ENCODE measurements at regions not wholly inside any gene's neighbourhood (a gene's known extent, or its start where the extent isn't known, plus 50 kb on each side); places are given as distances from the start of the nearest gene placed in this dataset.

DNA sequence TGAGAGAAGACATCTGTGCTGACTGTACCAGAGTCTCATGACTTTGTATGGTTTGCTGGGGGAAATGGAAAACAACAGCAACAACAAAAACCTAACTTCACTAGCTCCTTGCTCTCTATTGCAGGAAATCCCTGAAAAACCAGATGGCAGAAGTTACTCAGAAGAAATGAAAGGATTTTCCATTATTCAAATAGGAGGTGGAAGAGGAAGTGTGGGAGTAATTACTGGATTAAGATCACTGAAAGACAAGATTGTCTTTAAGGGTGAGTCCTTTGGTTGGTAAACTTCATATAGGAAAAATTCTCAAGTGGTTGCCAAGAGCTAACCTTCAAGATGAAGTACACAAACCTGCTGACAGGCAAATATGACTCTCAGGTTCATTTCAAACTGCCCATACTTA lies 391.9 kb upstream of the ATP2B1 start:
- DNase-seq = no peak
- intact Hi-C loops (cut with DNase I) = loop anchor here (10.0 kb wide), 1 partner anchor 556 kb away; no protein-coding TSS in a partner anchor
- Histone ChIP-seq H3K4me3 (no peak overlapping the region), H3K27ac (no peak overlapping the region), H3K36me3 (no peaks in the 10 kb centered on the region), H3K4me1 (peaks cover 0 to 7% (median 0%) of the 10 kb centered on the region in 3 donors), H3K9me3 (no peaks in the 10 kb centered on the region), H3K27me3 (no peaks in the 10 kb centered on the region)
- TF ChIP-seq CTCF (IDR thresholded peaks at IDR 0.05) = no peak
- no peak for TF ChIP-seq POLR2A (IDR thresholded peaks at IDR 0.05)

DNA sequence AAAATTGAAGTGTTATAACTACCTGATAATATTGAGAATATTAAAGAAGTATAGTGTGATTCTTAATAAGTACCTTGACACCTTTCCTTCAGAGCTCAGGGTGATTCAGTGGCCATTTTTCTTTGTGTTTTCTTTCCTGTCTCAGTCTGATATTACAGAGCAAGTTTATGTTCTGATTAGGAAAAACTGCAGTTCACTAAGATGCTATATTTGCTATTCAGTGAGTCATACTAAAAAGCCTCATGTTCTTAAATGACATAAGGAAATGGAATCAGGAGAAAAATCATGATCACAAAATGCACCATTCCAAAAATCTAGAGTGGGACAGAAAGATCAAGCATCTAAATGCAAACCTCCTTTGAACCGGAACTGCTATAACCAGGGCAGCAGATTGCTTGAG lies 390.6 kb upstream of the ATP2B1 start:
- no peak for DNase-seq
- Histone ChIP-seq H3K27me3 (no peaks in the 10 kb centered on the region), H3K36me3 (no peaks in the 10 kb centered on the region), H3K4me1 (peaks cover 0 to 7% (median 0%) of the 10 kb centered on the region in 3 donors), H3K9me3 (no peaks in the 10 kb centered on the region), H3K4me3 (no peak overlapping the region), H3K27ac (no peak overlapping the region)
- 91 to 100% methylated on average over 1 of the region's 1 CpG for WGBS, 2 donors
- no peak for TF ChIP-seq CTCF (IDR thresholded peaks at IDR 0.05)
- no peak for TF ChIP-seq POLR2A (IDR thresholded peaks at IDR 0.05)
- intact Hi-C loops (cut with DNase I) = no loop called here

DNA sequence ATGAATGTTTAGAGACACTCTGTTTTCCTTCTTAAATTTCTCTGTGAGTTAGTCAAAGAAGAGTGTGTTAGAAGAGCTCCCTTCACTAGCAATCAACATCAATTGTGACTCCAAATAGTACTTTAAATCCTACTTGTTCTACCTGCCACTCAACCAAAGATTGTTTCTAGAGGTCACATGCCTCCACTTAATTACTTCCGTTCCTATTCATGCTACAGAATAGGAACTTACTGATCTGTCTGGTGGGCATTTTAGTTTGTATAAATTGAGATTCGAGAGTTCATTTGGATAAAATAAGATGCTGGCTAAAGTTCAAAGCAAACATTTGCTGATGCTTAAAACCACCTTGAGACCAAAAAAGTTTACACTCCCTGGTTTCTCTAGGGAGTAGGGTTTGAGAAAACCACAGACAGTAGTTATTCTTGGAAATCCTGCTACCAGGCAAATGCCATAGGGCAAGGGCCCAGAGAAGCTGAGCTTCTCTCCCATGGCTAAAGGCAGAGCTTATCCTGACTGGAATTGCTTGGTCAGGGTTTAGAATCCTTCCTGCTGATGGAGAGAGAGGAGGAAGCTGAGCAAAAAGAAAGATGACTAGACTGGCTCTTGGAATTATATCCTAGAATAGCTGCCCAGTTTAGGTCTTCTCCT lies 389.6 kb upstream of the ATP2B1 start:
- 40 to 48% methylated on average over 2 of the region's 2 CpGs for WGBS, 2 donors
- Histone ChIP-seq H3K9me3 (no peaks in the 10 kb centered on the region), H3K27me3 (no peaks in the 10 kb centered on the region), H3K4me1 (peaks cover 0 to 7% (median 0%) of the 10 kb centered on the region in 3 donors), H3K27ac (no peak overlapping the region), H3K36me3 (no peaks in the 10 kb centered on the region), H3K4me3 (no peak overlapping the region)
- TF ChIP-seq POLR2A (IDR thresholded peaks at IDR 0.05) (no peak), CTCF (IDR thresholded peaks at IDR 0.05) (no peak)
- intact Hi-C loops (cut with DNase I) = no loop called here
- no peak for DNase-seq

- intact Hi-C loops (cut with DNase I) = no loop called here
- no peak overlapping the region for H3K4me3 ChIP-seq
- no peaks in the 10 kb centered on the region for H3K27me3 ChIP-seq
- peaks cover 0 to 16% (median 3%) of the 10 kb centered on the region in 3 donors for H3K4me1 ChIP-seq
- DNase-seq = no peak
- TF ChIP-seq CTCF (IDR thresholded peaks at IDR 0.05) (no peak), POLR2A (IDR thresholded peaks at IDR 0.05) (no peak)
- no peaks in the 10 kb centered on the region for H3K36me3 ChIP-seq
- peak overlapping the region in 1 of 4 donors; percentile 48 for H3K27ac ChIP-seq
- H3K9me3 ChIP-seq = no peaks in the 10 kb centered on the region
- WGBS, 2 donors = 75 to 87% methylated on average over 3 of the region's 3 CpGs
Observed at GRCh38 chr12:90091809-90092208, 383.2 kb upstream of the ATP2B1 start.

- Histone ChIP-seq H3K36me3 (no peaks in the 10 kb centered on the region), H3K27me3 (no peaks in the 10 kb centered on the region), H3K27ac (peak overlapping the region in 2 of 4 donors; percentile 4 to 48), H3K9me3 (no peaks in the 10 kb centered on the region), H3K4me1 (peaks cover 0 to 16% (median 3%) of the 10 kb centered on the region in 3 donors), H3K4me3 (no peak overlapping the region)
- intact Hi-C loops (cut with DNase I) = no loop called here
- WGBS, 2 donors = 24 to 40% methylated on average over 3 of the region's 3 CpGs
- no peak for DNase-seq
- TF ChIP-seq CTCF (IDR thresholded peaks at IDR 0.05) (no peak), POLR2A (IDR thresholded peaks at IDR 0.05) (no peak)
Observed at GRCh38 chr12:90090929-90091651, 382.5 kb upstream of the ATP2B1 start.
